ENCODE measurements at regions not wholly inside any gene's neighbourhood (a gene's known extent, or its start where the extent isn't known, plus 50 kb on each side); places are given as distances from the start of the nearest gene placed in this dataset.

DNA sequence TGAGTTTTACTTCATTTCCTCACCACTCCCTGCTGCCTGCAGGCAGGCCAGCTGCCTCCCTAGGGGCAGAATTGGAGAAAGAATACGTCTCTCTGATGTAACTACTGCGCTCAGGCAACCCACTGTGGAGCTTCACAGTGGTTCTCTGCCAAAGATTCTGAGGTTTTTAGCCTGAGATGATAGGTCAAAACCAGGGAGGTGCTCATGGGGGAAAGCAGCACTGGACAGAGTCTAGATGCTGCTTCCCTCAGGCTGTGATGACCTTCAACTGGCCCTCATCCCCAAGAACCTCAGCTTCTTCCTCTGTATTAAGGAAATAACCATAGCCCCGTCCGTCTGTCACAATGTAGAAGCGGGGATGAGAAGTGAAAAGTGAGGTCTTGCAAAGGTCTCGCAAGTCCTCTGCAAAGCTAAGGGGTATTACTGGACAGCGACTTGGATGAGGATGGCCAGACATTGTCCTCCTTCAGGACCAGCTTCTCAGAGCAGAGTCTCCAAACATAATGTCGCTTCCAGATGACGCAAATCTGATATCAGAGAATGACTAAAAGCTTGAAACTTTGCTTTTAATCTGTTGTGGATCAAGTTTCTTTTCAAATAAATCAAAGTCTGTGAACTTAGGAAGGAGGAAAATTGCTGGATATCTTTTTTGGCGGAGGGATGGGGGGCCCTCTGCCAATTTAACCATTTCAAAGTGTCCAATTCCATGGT is 65.9 kb upstream of the ATP5PO start:
- TF ChIP-seq CTCF (conservative IDR thresholded peaks at IDR 0.05; ENCODE audit: low read length) = no peak
- TF ChIP-seq EZH2phosphoT487 (IDR thresholded peaks at IDR 0.05; ENCODE audit: borderline replicate concordance) = no peak

Data from Loucy (cell line).